NCI-H345 treated with DMSO at 0.1 percent for 48 hours (cell line): ENCODE measurements at regions not wholly inside any gene's neighbourhood (a gene's known extent, or its start where the extent isn't known, plus 50 kb on each side); places are given as distances from the start of the nearest gene placed in this dataset.
A peak's percentile ranks its signal among the peaks of the same experiment; 100 is the strongest.

Experiments used
- DNase-seq: peaks from one replicate; lab custom pipeline; 2025; ENCODE audit not compliant: unreplicated experiment; lab: John Stamatoyannopoulos, UW

DNA sequence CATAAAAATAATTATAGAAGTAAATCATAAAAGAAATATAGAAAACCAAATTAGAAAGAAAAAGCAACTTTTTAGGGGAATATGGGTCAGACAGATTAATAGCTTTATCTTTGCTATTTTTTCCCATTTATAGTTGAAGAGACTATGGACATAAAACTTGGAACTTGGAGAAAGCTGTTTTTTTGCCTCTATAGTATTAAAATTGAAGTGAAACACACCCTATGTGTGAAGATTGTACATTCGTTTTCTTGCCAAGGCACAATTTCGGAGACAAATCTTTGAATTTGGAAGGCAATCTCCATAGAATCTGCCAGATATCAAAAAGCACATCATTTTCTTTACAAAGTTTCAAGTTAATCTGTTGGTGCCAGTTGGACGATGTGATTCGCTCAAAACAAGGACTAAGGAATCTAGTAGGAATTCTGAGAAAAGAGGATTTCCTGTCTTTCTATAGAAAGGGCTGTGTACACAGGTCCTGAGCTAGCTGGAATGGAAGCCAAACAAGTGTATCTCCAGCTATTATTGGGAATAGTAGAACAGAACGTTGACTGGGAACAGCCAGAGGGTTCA is 156.3 kb downstream of the SLC7A11 start:
- DNase-seq, result no peak

DNA sequence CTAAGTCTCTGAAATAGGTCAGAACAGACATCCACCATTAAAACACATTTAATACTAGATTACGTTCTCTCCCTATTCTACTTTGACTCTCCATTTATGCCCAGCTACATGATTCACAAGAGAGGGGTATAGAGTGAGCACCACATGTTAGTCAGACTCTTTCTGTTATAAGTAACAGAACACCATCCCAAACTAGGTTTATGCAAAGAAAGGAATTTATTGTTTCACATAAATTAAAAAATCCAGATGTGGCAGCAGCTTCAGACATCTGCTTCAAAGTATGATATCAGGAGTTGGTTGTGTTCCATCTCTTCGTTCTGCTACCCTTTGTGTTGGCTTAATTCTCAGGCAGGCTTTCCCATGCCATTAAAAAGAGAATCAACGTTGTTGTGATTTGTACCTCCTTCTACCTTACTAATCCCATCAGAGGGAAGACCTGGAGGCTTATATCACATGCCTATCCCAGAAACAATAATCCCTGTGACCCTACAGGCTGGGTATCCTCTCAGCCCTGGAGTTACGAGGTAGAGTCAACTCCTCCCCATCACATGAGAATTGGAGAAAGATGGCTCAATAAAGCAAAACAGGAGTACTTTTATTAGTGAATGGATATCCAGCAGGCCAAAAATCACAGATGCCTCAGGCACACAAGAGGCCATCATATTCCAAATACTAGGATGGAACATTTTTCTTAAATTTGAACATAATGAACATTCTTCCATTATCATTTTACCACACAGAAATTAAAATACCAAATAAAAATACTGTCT is 163.2 kb downstream of the SLC7A11 start:
- DNase-seq, result no peak

DNA sequence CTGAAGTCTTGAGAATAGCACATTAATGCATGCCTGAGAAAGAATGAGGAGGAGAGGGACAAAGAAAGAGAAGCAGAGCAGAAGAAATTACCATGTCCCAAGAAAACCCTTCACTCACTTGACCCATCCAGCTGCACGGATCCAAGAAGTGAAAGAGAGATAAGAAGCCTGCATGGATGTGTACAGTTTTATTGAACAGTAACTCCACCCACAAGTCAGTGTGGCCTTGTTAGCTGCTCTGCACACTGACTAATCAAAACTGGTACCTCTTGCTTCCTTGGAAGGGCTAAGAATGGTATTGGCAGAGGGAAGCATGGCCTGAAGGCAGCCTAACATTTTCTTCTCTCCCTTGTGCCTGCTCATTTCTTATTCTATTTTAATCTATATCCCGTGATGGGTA is 163.9 kb downstream of the SLC7A11 start:
- DNase-seq, result no peak

DNA sequence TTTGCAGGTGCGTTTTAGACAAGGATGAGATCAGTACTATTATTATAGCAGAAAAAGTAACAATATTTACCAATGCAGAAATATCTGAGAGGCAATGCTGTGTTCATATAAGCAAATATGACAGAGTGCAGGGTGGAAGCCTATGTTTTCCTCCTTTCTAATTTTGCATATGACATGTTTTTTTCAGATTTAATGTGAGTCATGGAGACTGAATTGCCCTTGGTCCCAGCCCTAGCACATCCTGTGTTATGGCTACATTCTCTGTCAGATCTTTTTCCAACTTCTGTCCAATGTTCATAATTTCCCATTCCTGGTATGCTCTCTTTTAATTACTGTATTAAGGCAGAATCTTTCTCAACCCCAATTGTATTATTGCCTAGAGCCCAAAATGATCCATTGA is 165.6 kb downstream of the SLC7A11 start:
- DNase-seq, result no peak

DNA sequence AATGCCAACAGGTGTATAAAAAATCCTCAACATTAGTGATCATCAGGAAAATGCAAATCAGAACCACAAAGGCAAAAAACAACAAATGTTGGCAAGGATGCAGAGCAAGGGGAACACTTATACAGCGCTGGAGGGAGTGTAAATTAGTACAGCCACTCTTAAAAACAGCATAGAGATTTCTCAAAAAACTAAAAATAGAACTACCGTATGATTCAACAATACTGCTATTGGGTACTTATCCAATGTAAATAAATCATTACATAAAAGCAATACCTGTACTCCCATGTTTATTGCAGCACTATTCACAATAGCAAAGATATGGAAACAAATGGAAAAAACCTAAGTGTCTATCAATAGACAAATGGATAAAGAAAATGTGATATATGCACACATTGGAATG is 171.3 kb downstream of the SLC7A11 start:
- no peak for DNase-seq

DNA sequence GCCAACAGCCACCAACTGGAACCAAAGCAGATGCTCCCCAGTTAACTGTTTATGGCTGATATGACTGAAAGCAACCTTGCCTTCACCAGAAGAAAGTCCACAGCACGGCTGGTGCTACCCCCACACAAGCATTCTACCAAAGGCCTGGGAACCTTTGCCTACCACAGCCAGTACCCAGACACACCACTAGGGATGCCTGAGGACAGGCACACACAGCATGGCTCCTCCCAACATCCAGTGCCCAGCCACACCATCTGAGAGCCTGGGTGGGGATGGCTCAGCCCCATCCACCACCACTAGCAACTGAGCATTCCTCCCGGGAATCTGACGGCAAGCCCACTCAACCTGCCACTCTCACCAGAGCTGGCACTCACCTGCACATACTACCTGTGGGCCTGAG is 178.6 kb downstream of the SLC7A11 start:
- DNase-seq, result no peak

DNA sequence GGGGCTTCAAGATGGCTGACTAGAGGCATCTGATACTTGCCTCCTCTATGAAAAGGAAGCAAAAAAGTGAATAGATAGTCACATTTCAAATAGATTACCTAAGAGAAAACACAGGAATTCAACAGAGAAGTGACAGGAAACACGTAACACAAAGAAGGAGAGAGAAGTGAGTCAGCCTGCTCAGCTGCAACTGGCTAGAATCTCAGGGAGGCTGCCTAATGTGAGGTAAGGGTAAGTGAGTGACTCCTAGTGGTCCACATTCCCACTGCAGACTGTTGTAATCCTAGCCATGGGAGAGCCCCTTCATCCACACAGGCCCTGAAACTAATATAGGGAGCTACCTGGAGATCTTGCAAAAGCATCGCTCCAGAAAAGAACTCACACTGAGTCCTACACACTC is 179.2 kb downstream of the SLC7A11 start:
- DNase-seq, result no peak

DNA sequence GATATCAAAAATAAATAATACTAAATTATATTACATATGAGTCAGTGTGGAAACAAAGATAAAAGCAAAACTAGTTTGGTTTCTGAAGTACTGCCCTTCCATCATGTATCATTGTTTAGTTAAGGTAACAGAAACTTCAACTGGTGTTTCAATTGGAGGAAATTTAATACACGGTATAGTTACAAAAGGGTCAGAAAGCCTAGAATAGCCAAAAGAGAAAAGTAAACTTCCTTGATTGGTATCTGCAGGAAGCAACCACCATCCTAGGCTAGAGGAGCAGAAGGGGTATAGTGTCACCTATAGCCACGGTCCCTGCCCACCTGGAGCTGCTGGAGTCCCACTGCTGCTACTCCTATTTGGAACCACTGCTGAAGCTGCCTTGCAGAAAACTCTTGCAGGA is 185.6 kb downstream of the SLC7A11 start:
- no peak for DNase-seq

DNA sequence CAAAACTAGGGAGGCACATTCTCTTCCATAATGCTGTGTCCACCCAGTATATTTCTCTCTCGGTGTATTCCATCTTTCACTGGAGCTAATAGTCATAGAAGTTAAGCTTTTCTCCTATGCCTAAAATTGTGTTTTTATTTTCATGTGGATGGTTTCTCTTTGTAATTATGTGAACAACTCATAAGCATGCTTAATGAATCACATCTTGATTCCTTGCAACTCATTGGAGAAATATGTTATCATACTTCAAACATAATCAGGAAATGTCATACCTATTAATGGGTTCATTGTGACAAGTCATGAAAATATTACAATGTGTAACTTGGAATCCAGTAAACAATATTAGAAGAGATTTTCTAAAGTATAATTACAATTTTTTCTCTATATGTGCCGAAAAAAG is 186.3 kb downstream of the SLC7A11 start:
- no peak for DNase-seq

DNA sequence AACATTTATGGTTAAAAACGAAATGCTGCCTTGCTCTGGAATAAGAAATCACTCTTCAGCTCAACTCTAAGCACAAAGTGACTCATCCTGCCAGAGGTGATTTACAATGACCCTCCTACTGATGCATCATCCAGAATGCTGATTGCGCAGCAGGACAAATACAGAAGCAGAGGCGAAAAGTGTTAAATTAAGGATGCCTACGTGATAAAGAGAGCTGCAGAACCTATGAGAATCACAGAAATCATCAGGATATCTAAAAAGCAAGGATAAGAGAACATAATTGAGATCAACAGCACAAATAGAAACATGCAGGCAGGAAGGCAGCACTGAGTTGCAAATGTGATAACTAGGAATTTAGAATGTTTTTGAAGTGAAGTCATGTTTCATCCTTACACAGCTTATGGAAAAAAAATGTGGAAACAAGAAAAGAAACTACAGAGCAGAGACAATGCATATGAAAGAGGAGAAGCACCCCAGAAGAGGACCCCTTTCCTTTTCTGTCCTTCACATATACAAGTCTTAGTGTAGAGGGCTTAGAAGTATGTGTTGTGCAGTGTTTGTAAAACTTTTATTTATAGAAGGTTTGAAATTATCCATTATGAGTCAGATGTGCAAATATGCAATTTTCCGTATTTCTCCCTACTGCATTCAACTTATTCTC is 188.4 kb downstream of the SLC7A11 start:
- DNase-seq, result no peak

DNA sequence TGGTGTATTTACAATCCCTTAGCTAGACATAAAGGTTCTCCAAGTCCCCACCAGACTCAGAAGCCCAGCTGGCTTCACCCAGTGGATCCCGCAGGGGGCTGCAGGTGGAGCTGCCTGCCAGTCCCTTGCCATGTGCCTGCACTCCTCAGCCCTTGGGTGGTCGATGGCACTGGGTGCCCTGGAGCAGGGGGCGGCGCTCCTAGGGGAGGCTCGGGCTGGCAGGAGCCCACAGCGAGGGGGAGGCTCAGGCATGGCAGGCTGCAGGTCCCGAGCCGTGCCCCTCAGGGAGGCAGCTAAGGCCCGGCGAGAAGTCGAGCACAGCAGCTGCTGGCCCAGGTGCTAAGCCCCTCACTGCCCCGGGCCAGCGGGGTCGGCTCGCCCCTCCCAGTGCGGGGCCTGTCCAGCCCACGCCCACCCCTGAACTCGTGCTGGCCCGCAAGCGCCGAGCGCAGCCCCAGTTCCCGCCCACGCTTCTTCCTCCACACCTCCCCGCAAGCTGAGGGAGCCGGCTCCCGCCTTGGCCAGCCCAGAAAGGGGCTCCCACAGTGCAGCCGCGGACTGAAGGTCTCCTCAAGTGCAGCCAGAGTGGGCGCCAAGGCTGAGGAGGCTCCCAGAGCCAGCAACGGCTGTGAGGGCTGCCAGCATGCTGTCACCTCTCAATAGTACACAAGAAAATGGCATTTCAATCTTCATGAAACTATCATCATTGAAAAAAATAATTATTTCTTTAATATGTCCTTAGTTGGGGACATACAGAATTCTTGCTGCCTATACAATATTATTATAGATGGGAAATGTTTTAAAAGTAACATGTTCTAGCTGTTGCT is 189.1 kb downstream of the SLC7A11 start:
- DNase-seq, result no peak

DNA sequence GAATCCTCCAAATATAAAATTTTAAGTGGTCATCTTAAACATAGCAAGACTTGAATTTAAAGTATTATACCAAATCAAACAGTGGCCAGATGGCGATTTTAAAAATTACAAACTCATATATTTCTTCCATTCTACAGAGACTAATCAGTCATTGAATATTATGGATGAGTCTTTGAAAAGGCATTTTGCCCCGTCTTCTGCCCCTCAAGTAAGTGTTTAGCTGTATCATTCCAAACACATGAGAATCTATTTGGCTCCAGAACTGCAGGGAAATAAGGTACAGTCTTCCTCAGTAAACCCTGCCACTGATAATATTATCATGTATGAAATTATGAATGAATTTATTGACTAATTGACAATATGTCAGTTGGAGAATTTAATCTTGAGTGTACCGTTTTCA is 191.0 kb downstream of the SLC7A11 start:
- DNase-seq, result no peak

DNA sequence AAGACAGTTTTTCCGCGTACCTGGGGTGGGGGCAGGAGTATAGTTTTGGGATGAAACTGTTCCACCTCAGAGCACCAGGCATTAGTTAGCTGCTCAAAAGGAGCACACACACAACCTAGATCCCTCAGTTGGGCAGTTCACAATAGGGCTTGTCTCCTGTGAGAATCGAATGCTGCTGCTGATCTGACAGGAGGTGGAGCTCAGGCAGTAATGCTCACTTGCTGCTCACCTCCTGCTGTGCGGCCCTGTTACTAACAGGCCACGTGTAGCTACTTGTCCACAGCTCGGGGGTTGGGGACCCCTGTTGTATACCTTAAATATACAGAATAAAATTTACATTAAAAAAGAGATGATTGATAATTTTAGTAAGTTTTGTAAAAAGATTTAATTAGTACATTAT is 191.5 kb downstream of the SLC7A11 start:
- DNase-seq, result no peak

DNA sequence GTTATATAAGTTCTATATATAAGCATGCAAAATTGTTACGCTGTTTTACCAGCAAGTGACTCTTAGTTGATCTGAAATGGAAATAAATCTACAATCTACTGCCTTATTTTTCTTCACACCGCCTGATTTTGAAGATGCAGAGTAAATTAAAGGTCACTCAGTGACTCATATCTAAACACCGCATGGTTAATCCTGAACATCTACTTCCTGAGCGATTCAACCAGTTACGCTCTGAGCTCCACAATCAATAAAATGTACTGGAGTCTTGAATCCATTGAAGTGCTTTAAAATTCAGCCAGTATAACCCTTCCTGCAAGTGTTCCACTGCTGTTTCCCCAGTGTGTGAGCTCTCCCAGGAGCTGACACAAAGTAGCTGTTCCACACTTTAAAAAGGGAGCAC is 192.8 kb downstream of the SLC7A11 start:
- DNase-seq, result no peak

DNA sequence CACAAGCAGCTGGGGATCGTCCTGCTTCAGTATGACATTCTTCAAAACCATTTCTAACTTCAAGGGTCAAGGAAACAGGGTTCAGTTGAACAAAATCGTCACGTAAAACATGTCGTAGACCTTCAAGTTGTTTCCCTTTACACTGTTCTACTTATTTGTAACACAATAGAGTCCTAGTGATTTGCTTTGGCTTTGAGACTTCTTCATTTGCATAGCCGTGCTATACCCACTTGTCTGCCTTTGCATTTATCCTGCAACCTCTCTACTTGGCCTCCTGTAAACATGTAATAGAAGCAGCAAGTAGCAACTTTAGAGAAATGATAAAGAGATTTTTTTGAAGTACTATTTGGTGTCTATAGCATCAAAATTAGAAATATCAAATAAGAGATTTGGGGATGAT is 194.9 kb downstream of the SLC7A11 start:
- DNase-seq, result no peak

DNA sequence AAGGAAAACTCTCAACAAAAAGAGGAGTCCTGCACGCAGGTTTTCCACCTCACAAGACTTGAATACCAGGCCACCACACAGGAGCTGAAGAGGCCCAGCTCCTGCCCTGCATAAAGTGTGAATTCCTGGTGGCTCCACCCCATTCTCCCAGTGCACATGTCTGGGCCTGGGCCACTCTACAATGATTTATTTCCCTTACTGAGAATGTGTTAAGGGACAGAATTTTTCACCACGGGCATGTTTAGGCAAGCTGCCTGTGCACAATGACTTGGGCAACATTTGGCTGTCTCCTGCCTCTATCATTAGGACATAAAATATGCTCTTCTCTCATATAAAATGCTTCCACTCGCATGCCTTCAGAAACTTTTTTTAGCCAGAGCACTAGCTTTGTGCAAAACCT is 197.1 kb downstream of the SLC7A11 start:
- no peak for DNase-seq

DNA sequence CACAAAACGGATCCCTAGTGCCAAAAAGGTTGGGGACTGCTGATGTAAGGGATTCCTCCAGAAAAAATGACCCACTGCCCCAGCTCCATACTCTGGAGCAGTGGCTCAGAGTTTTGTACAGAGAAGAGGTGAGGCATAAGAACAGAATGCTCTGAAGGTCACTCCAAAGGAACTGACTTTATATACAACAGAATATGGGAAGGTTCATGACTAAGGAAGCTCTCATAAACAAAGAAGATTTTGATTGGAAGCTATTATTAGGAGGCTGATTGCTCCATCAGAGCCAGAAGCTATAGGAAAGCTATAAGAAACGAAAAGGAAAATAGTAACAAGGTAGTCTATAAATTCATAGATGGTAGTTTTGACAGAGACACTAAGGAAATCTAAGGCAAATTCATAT is 203.1 kb downstream of the SLC7A11 start:
- DNase-seq, result no peak

DNA sequence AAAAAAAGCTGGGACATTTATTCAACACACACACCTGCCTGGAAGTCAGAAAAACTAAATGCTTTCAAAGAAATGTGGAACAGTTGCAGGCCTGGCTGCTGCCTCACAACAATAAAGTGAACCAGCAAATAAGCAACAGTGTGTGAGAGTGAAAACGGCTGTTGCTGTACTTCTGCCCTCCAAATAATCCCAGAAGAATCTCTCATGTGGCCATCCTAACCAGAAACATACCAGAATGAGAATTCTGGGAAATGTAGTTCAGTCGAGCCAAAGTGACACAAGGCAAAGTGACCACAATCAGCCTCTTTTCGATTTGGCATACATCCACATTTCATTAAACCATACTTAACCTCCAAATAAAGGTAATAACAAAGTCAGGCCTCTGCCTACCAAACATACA is 204.5 kb downstream of the SLC7A11 start:
- DNase-seq, result no peak

DNA sequence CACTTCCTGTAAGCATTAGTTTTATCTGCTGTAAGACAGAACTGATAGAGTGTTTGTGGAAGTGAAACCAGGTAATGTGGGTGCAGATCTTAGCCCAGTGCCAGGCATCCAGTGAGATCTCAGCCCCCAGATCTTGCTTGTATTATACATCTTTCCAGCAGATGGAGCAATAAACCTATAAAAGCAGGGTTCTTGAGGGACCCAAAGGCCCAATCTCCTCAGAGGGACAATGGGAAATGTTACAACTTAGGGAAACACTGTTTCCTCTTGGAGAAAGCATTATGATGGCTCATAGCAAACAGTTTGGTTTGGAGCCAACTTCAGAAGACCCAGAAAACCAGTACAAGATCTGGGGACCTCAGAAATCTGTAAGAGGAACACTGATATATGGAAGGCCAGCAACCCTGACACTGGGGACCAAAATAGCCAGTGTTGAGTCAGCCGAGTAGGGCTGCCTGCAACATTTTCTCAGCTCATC is 206.3 kb downstream of the SLC7A11 start:
- DNase-seq, result peak; percentile 31

DNA sequence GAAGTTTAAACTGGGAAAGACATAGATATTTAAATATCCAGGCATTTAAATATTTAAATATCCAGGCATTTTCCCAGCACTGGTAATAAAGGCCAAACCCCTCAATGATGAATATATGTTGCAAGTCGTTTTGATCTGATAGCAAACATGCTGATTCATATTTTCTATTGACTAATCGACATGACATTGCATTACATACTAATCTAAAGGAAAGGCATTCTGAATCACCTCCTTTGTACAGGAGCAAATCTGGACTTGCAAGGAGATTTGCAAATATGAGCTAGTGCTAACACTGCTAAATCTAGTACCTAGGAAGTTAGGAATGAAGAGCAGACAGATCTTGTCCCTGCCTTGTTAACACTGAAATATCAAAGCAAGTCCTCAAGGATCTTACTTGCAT is 207.3 kb downstream of the SLC7A11 start:
- no peak for DNase-seq

DNA sequence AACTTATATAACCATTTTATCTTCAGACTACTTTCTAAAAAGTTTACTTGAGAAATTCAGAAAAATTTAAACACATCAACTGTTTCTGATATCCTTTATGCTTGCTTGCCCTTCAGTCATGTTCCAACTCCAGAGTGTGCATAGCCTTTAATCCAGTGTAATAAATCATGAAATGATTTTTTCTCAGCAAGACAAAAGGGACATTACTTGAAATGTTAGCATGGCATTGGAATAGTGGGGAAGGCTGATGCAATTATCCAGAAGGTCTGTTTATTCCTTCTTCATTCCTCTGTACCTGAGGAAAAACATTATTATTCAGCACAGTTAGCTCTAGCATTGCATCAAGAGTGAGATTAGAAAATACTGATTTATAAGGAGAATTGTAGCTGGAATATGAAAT is 209.9 kb downstream of the SLC7A11 start:
- no peak for DNase-seq

DNA sequence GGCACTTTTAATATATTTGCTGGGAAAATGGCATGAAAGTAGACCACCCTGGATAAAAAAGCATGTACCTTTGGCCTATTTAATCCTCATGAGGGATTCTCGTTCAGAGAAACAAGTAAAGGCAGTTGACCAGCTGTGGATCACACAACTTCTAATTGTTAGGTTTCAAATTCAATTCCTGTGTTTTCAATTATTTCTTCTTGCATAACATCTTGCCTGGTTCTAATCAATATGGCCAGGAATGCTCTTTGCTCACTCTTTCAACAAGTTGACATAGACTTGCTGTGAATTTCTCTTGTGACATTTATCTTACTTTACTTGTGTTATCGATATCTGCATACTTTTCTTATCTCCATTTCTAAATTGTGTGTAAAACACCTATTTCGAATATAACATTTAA is 211.8 kb downstream of the SLC7A11 start:
- no peak for DNase-seq
